GM23248 (cell line): ENCODE measurements at regions not wholly inside any gene's neighbourhood (a gene's known extent, or its start where the extent isn't known, plus 50 kb on each side); places are given as distances from the start of the nearest gene placed in this dataset.

Source experiments
- DNase-seq: peaks from one replicate; pipeline ENCODE4 v3.0.0-alpha.2; 2015
- H2AFZ ChIP-seq: fragments of 200-600 bp; sonication (generic); 2 replicates; pipeline ENCODE4 v1.6.1; 2016; ENCODE audit warnings: antibody characterized with exemption
- H3F3A ChIP-seq: fragments of 200-600 bp; sonication (generic); 2 replicates; pipeline ENCODE4 v1.6.1; 2016; ENCODE audit warnings: mild to moderate bottlenecking, antibody characterized with exemption, mixed run types; ENCODE audit not compliant: insufficient read depth
- H3K27ac ChIP-seq: fragments of 200-600 bp; sonication (generic); 2 replicates; pipeline ENCODE4 v1.5.1; 2016; ENCODE audit warnings: mild to moderate bottlenecking
- H3K27me3 ChIP-seq: fragments of 200-600 bp; sonication (generic); replicated peaks from 2 replicates; pipeline ENCODE4 v1.6.1; 2016; ENCODE audit warnings: mild to moderate bottlenecking; ENCODE audit not compliant: insufficient read depth
- H3K36me3 ChIP-seq: fragments of 200-600 bp; sonication (generic); 2 replicates; pipeline ENCODE4 v1.6.1; 2016; ENCODE audit warnings: low read depth, mild to moderate bottlenecking
- H3K4me1 ChIP-seq: fragments of 200-600 bp; sonication (generic); 2 replicates; pipeline ENCODE4 v1.6.1; 2016; ENCODE audit warnings: mild to moderate bottlenecking; ENCODE audit not compliant: insufficient read depth
- H3K4me2 ChIP-seq: fragments of 200-600 bp; sonication (generic); one replicate; pipeline ENCODE4 v1.6.1; 2016; ENCODE audit warnings: mild to moderate bottlenecking; ENCODE audit not compliant: unreplicated experiment
- H3K4me3 ChIP-seq: fragments of 200-600 bp; sonication (generic); 2 replicates; pipeline ENCODE4 v1.5.1; 2016; ENCODE audit warnings: mild to moderate bottlenecking
- H3K79me2 ChIP-seq: fragments of 200-600 bp; sonication (generic); 2 replicates; pipeline ENCODE4 v1.6.1; 2016; ENCODE audit warnings: mild to moderate bottlenecking; ENCODE audit not compliant: insufficient read depth
- H3K9ac ChIP-seq: fragments of 200-600 bp; sonication (generic); 2 replicates; pipeline ENCODE4 v1.6.1; 2016; ENCODE audit warnings: mild to moderate bottlenecking
- H3K9me2 ChIP-seq: fragments of 200-600 bp; sonication (generic); 2 replicates; pipeline ENCODE4 v1.6.1; 2016; ENCODE audit warnings: mixed run types, mild to moderate bottlenecking, moderate library complexity; ENCODE audit not compliant: insufficient read depth
- H3K9me3 ChIP-seq: fragments of 200-600 bp; sonication (generic); one replicate; pipeline ENCODE4 v1.6.1; 2017; ENCODE audit warnings: low read depth
- H4K20me1 ChIP-seq: fragments of 200-600 bp; sonication (generic); 2 replicates; pipeline ENCODE4 v1.6.0; 2016; ENCODE audit not compliant: insufficient read depth
- EZH2 ChIP-seq: fragments of 200-600 bp; sonication (generic); IDR thresholded peaks from 2 replicates; pipeline ENCODE4 v1.6.1; 2018; ENCODE audit warnings: antibody characterized with exemption, mild to moderate bottlenecking; ENCODE audit not compliant: insufficient read depth, poor library complexity, severe bottlenecking
- EZH2phosphoT487 ChIP-seq: fragments of 200-600 bp; sonication (generic); IDR thresholded peaks from 2 replicates; pipeline ENCODE4 v1.6.1; 2018; ENCODE audit warnings: antibody characterized with exemption, moderate library complexity, mild to moderate bottlenecking, low read depth; ENCODE audit not compliant: insufficient read depth
- WGBS, 2 experiments: methylation state at CpG; one replicate each; pipeline ENCODE4 v1.1.6; 2015 to 2017; ENCODE audit warnings: low lambda C conversion rate in 2 of 2, low coverage in 1 of 2; ENCODE audit errors: missing lambda C conversion rate in 2 of 2; 5-methylcytosine and 5-hydroxymethylcytosine counted together
- in situ Hi-C: fragments of 300-500 bp; cut with MboI; formaldehyde crosslinking; loops from 2 replicates; pipeline ENCODE4 v1.15.0; 2020

GRCh38 chr5:74285675-74286280 is 354.8 kb downstream of the ENC1 start:
- no peaks in the 10 kb centered on the region for H3K36me3 ChIP-seq
- TF ChIP-seq EZH2phosphoT487 = no peak
- no peak overlapping the region for H2AFZ ChIP-seq
- no peaks in the 10 kb centered on the region for H4K20me1 ChIP-seq
- no peak overlapping the region for H3K4me3 ChIP-seq
- DNase-seq = no peak
- no peaks in the 10 kb centered on the region; the same call in 1 of the 2 replicates for H3K4me1 ChIP-seq
- H3K27ac ChIP-seq = no peak overlapping the region
- H3K9ac ChIP-seq = no peak overlapping the region
- H3K79me2 ChIP-seq = no peaks in the 10 kb centered on the region
- H3F3A ChIP-seq = no peaks in the 10 kb centered on the region
- WGBS, 2 experiments = 51 to 57% methylated on average over 5 of the region's 5 CpGs
- no peaks in the 10 kb centered on the region for H3K9me3 ChIP-seq
- H3K27me3 ChIP-seq = peaks cover 16% of the 10 kb centered on the region
- no peaks in the 10 kb centered on the region for H3K9me2 ChIP-seq
- in situ Hi-C loops = no loop called here
- H3K4me2 ChIP-seq = no peak overlapping the region

- H4K20me1 ChIP-seq = no peaks in the 10 kb centered on the region
- H3K4me3 ChIP-seq = no peak overlapping the region
- H3K36me3 ChIP-seq = no peaks in the 10 kb centered on the region
- H3K4me1 ChIP-seq = no peaks in the 10 kb centered on the region
- in situ Hi-C loops = no loop called here
- no peaks in the 10 kb centered on the region for H3K9me2 ChIP-seq
- H3K9me3 ChIP-seq = no peaks in the 10 kb centered on the region
- TF ChIP-seq EZH2phosphoT487 (no peak), EZH2 (no peak)
- peaks cover 25% of the 10 kb centered on the region for H3K27me3 ChIP-seq
- no peak overlapping the region for H3K9ac ChIP-seq
- H3K27ac ChIP-seq = no peak overlapping the region
- 85 to 90% methylated on average over 5 of the region's 5 CpGs for WGBS, 2 experiments
- no peak for DNase-seq
- H3F3A ChIP-seq = no peaks in the 10 kb centered on the region
- H3K4me2 ChIP-seq = no peak overlapping the region
- no peak overlapping the region for H2AFZ ChIP-seq
- no peaks in the 10 kb centered on the region for H3K79me2 ChIP-seq
Observed at GRCh38 chr5:74282490-74282889, 358.0 kb downstream of the ENC1 start.

- H3K4me2 ChIP-seq = no peak overlapping the region
- no peak overlapping the region for H3K27ac ChIP-seq
- H3K27me3 ChIP-seq = peaks cover 14% of the 10 kb centered on the region
- H3K9me3 ChIP-seq = no peaks in the 10 kb centered on the region
- no peaks in the 10 kb centered on the region for H3F3A ChIP-seq
- in situ Hi-C loops = no loop called here
- TF ChIP-seq EZH2 (no peak), EZH2phosphoT487 (no peak)
- H3K79me2 ChIP-seq = no peaks in the 10 kb centered on the region
- 0 out of 2 replicates have a peak, but pooled peaks cover under 1% of the 10 kb centered on the region for H3K4me1 ChIP-seq
- no peaks in the 10 kb centered on the region for H4K20me1 ChIP-seq
- no peak overlapping the region for H2AFZ ChIP-seq
- H3K9me2 ChIP-seq = no peaks in the 10 kb centered on the region
- DNase-seq = no peak
- no peaks in the 10 kb centered on the region for H3K36me3 ChIP-seq
- WGBS, 2 experiments = 85 to 91% methylated on average over 6 of the region's 6 CpGs
- no peak overlapping the region for H3K4me3 ChIP-seq
- H3K9ac ChIP-seq = no peak overlapping the region
Observed at GRCh38 chr5:74281166-74281565, 359.4 kb downstream of the ENC1 start.

- no peak overlapping the region for H2AFZ ChIP-seq
- in situ Hi-C loops = no loop called here
Observed at GRCh38 chr5:74280306-74280705, 360.2 kb downstream of the ENC1 start.

GRCh38 chr5:74279244-74279643 is 361.3 kb downstream of the ENC1 start:
- Histone ChIP-seq H3F3A (peaks cover 13% of the 10 kb centered on the region), H3K36me3 (no peaks in the 10 kb centered on the region), H3K9me2 (no peaks in the 10 kb centered on the region), H3K4me2 (no peak overlapping the region), H3K27me3 (0 out of 2 replicates have a peak, but pooled peaks cover 8% of the 10 kb centered on the region), H2AFZ (no peak overlapping the region), H3K4me3 (no peak overlapping the region), H3K4me1 (peaks cover 17% of the 10 kb centered on the region), H3K9ac (no peak overlapping the region), H3K79me2 (no peaks in the 10 kb centered on the region), H4K20me1 (no peaks in the 10 kb centered on the region), H3K9me3 (no peaks in the 10 kb centered on the region), H3K27ac (no peak overlapping the region)
- no peak for TF ChIP-seq EZH2
- no peak for TF ChIP-seq EZH2phosphoT487
- WGBS, 2 experiments = 89 to 100% methylated on average over 1 of the region's 1 CpG
- DNase-seq = no peak
- in situ Hi-C loops = no loop called here

More at GRCh38 chr5:74280306-74280705, 360.2 kb downstream of the ENC1 start:
- no peak overlapping the region for H3K4me3 ChIP-seq
- H3K27me3 ChIP-seq = 0 out of 2 replicates have a peak, but pooled peaks cover 8% of the 10 kb centered on the region
- H3K4me2 ChIP-seq = no peak overlapping the region
- H3K36me3 ChIP-seq = no peaks in the 10 kb centered on the region
- no peak overlapping the region for H3K27ac ChIP-seq
- H3F3A ChIP-seq = peaks cover 2% of the 10 kb centered on the region; the same call in 1 of the 2 replicates
- no peak overlapping the region for H3K9ac ChIP-seq
- H3K9me2 ChIP-seq = no peaks in the 10 kb centered on the region
- no peak for TF ChIP-seq EZH2phosphoT487
- TF ChIP-seq EZH2 = no peak
- peaks cover 7% of the 10 kb centered on the region; the same call in 1 of the 2 replicates for H3K4me1 ChIP-seq
- H3K9me3 ChIP-seq = no peaks in the 10 kb centered on the region
- 86 to 93% methylated on average over 1 of the region's 1 CpG for WGBS, 2 experiments
- no peak for DNase-seq
- H3K79me2 ChIP-seq = no peaks in the 10 kb centered on the region
- H4K20me1 ChIP-seq = no peaks in the 10 kb centered on the region
